MCF 10A (cell line): ENCODE measurements at regions not wholly inside any gene's neighbourhood (a gene's known extent, or its start where the extent isn't known, plus 50 kb on each side); places are given as distances from the start of the nearest gene placed in this dataset.

Source experiments
- BruUV-seq: library from RNA; stranded (reverse); fragments of 400-500 nt; replicated peaks from 2 replicates; lab custom pipeline; 2021; lab: Mats Ljungman, UMichigan
- CTCF ChIA-PET: fragments of 300-600 bp; sonication (Branson Sonifier 250); formaldehyde crosslinking; extraction: SDS; loops from one replicate; lab custom pipeline; 2021; ENCODE audit warnings: antibody characterized with exemption, inconsistent platforms; lab: Yijun Ruan, JAX
- POLR2A ChIA-PET: fragments of 300-600, 350-650 bp; sonication (Branson Sonifier 250); formaldehyde crosslinking; extraction: SDS; loops from one replicate; lab custom pipeline; 2020; ENCODE audit warnings: antibody characterized with exemption, inconsistent platforms; lab: Yijun Ruan, JAX
- DNase-seq: peaks from one replicate; pipeline ENCODE4 v3.0.0-alpha.2; 2018; ENCODE audit not compliant: unreplicated experiment
- H3K27ac Mint-ChIP-seq: one replicate; pipeline ENCODE4 v1.8.0; 2022; ENCODE audit warnings: mild to moderate bottlenecking, low read depth, mixed read lengths; ENCODE audit not compliant: unreplicated experiment
- H3K27me3 Mint-ChIP-seq: one replicate; pipeline ENCODE4 v1.8.0; 2022; ENCODE audit warnings: mixed read lengths; ENCODE audit not compliant: insufficient read depth, unreplicated experiment
- H3K36me3 Mint-ChIP-seq: one replicate; pipeline ENCODE4 v1.8.0; 2022; ENCODE audit warnings: mild to moderate bottlenecking, moderate library complexity, mixed read lengths; ENCODE audit not compliant: insufficient read depth, unreplicated experiment
- H3K4me1 Mint-ChIP-seq: one replicate; pipeline ENCODE4 v1.8.0; 2022; ENCODE audit warnings: mixed read lengths; ENCODE audit not compliant: insufficient read depth, unreplicated experiment
- H3K4me3 Mint-ChIP-seq: one replicate; pipeline ENCODE4 v1.8.0; 2022; ENCODE audit warnings: mild to moderate bottlenecking, moderate library complexity, mixed read lengths; ENCODE audit not compliant: unreplicated experiment
- H3K9me3 Mint-ChIP-seq: one replicate; pipeline ENCODE4 v1.8.0; 2022; ENCODE audit warnings: mixed read lengths; ENCODE audit not compliant: unreplicated experiment
- intact Hi-C: fragments of 100-400 bp; cut with micrococcal nuclease; formaldehyde crosslinking; loops from 2 replicates; pipeline ENCODE4 v1.14.1; 2022
- TF ChIP-seq, protein P1 (sequence below): fragments of 200-600 bp; IDR thresholded peaks from one replicate; pipeline ENCODE4 v1.8.0; 2022; ENCODE audit warnings: antibody characterized with exemption, mild to moderate bottlenecking; ENCODE audit not compliant: unreplicated experiment

DNA sequence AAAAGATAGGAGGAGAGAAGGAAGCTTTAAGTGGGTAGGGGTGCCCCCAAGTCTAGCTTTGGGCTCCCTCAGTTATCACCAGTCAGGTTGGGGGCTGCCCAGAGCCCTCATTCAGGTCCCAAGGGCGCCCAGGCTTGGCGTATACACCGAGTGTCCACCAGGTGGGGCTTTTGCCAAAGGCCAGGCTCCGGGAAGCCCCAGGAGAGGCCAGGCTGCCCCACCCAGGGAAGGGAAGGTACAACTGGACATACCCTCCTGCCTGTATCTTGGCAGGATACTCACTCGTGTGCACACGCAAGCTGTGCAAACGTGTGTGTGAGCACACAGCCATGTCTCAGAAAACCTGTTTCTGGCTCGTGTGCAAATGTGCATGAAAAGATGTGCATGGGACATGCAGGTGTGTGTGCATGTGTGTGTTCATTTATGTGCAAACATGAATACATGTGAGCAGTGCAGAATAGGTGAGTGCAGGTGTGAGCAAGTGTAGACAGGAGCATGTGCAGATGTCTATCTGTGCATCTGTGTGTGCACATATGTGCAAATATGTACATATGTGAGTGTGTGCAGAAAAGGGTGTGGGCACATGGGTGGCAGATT is 103.9 kb upstream of the MYL2 start:
- TF ChIP-seq, protein P1, sequence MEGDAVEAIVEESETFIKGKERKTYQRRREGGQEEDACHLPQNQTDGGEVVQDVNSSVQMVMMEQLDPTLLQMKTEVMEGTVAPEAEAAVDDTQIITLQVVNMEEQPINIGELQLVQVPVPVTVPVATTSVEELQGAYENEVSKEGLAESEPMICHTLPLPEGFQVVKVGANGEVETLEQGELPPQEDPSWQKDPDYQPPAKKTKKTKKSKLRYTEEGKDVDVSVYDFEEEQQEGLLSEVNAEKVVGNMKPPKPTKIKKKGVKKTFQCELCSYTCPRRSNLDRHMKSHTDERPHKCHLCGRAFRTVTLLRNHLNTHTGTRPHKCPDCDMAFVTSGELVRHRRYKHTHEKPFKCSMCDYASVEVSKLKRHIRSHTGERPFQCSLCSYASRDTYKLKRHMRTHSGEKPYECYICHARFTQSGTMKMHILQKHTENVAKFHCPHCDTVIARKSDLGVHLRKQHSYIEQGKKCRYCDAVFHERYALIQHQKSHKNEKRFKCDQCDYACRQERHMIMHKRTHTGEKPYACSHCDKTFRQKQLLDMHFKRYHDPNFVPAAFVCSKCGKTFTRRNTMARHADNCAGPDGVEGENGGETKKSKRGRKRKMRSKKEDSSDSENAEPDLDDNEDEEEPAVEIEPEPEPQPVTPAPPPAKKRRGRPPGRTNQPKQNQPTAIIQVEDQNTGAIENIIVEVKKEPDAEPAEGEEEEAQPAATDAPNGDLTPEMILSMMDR, result peak; percentile 88
- CTCF ChIA-PET, result interaction anchor here (0.6 to 9.7 kb wide), 34 partner anchors 9 to 347 kb away, joined by 3 to 102 read pairs (median 4); no protein-coding TSS in a partner anchor
- H3K36me3 Mint-ChIP-seq, result no peaks in the 10 kb centered on the region
- H3K9me3 Mint-ChIP-seq, result no peaks in the 10 kb centered on the region
- intact Hi-C loops, result loop anchor here (1.0 to 2.0 kb wide), 6 partner anchors 88 to 289 kb away; no protein-coding TSS in a partner anchor
- POLR2A ChIA-PET, result no interaction called here
- H3K27ac Mint-ChIP-seq, result no peak overlapping the region
- peak; percentile 69 for DNase-seq
- peaks cover 57% of the 10 kb centered on the region for H3K27me3 Mint-ChIP-seq
- no TSS peak for BruUV-seq
- no peak overlapping the region for H3K4me3 Mint-ChIP-seq
- no peaks in the 10 kb centered on the region for H3K4me1 Mint-ChIP-seq

DNA sequence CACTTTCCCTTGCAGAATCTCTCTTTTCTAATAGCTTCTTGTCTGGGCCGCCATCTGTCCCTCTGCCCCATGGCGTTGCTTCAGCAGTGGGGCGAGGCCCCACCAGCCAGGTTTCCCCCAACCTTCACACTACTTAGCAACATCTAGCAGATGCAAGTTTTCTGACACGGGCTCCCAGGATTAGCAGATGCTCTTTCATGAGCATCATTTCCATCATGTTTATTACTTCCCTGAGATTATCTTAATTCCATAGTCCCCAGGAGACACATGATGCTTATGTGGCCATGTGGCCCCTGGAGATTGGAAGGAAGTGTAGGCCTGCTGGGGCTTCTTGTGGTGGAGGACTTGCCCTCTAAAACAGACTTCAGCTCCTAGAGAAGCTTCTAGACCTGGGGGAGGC is 102.0 kb upstream of the MYL2 start:
- no peak overlapping the region for H3K27ac Mint-ChIP-seq
- BruUV-seq, result no TSS peak
- peaks cover 70% of the 10 kb centered on the region for H3K27me3 Mint-ChIP-seq
- H3K9me3 Mint-ChIP-seq, result no peaks in the 10 kb centered on the region
- no peaks in the 10 kb centered on the region for H3K36me3 Mint-ChIP-seq
- no peak for DNase-seq
- intact Hi-C loops, result no loop called here
- CTCF ChIA-PET, result interaction anchor here (0.6 to 9.7 kb wide), 13 partner anchors 11 to 1929 kb away, joined by 3 to 102 read pairs (median 3); partner anchors contain the start of gene ALKBH2
- TF ChIP-seq, protein P1, result no peak
- no peak overlapping the region for H3K4me3 Mint-ChIP-seq
- H3K4me1 Mint-ChIP-seq, result no peaks in the 10 kb centered on the region
- POLR2A ChIA-PET, result interaction anchor here (0.6 kb wide), 1 partner anchor 451 kb away, joined by 3 read pairs; no protein-coding TSS in a partner anchor

DNA sequence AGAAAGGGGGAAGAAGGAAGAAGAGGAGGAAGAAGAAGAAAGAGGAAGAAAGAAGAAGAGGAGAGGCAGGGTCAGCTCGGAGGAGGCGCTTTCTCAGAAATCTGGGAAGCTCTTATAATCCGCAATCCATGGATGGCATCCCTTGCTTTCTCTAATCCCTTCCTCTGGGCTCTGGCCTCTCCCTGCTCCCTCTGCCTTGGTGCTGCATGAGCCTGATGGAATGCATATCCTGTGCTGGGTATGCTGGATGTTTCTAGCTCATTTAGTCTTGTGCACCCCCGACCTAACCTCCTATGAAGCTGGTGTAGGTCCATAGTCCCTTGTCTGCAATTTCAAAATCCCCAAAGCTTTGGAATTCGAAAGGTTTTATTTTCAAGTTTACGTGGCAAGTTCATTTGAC is 94.2 kb upstream of the MYL2 start:
- POLR2A ChIA-PET, result no interaction called here
- no peaks in the 10 kb centered on the region for H3K4me1 Mint-ChIP-seq
- TF ChIP-seq, protein P1, result no peak
- no peak for DNase-seq
- H3K36me3 Mint-ChIP-seq, result no peaks in the 10 kb centered on the region
- peaks cover 15% of the 10 kb centered on the region for H3K9me3 Mint-ChIP-seq
- H3K27ac Mint-ChIP-seq, result no peak overlapping the region
- BruUV-seq, result no TSS peak
- no peak overlapping the region for H3K4me3 Mint-ChIP-seq
- H3K27me3 Mint-ChIP-seq, result peaks cover 98% of the 10 kb centered on the region
- intact Hi-C loops, result no loop called here
- CTCF ChIA-PET, result interaction anchor here (0.6 to 1.5 kb wide), 4 partner anchors 9 to 126 kb away, joined by 3 to 7 read pairs (median 3); no protein-coding TSS in a partner anchor

DNA sequence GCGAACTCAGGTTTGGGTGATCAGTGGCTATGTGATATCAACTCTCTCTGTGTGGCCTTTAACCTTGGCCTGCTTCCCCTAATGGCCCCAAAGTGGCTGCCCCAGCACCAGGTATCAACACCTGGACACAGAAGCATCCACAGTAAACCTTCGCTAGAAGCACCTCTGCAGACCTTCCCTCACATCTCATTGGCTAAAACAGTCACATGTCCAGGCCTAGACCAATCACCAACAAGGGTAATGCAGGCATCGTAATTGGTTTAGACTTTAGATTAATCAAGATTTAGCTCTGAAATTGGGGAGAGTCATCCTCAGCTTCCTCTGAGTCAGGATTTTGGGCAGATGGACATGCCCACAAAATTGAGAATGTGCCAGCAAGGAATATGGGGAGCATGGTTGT is 92.5 kb upstream of the MYL2 start:
- TF ChIP-seq, protein P1, result no peak
- CTCF ChIA-PET, result interaction anchor here (0.5 to 1.6 kb wide), 4 partner anchors 11 to 285 kb away, joined by 3 to 7 read pairs (median 4); no protein-coding TSS in a partner anchor
- Mint-ChIP-seq H3K4me1 (no peaks in the 10 kb centered on the region), H3K27ac (no peak overlapping the region), H3K4me3 (no peak overlapping the region), H3K27me3 (peaks cover 83% of the 10 kb centered on the region), H3K9me3 (peaks cover 15% of the 10 kb centered on the region), H3K36me3 (no peaks in the 10 kb centered on the region)
- POLR2A ChIA-PET, result no interaction called here
- intact Hi-C loops, result no loop called here
- BruUV-seq, result no TSS peak
- DNase-seq, result no peak
